ENCODE measurements at regions not wholly inside any gene's neighbourhood (a gene's known extent, or its start where the extent isn't known, plus 50 kb on each side); places are given as distances from the start of the nearest gene placed in this dataset.
"Not testable (repeated sequence)": the region's sequence is repeated elsewhere in the genome, so short reads cannot be mapped to it uniquely, and the experiment has no call there.

DNA sequence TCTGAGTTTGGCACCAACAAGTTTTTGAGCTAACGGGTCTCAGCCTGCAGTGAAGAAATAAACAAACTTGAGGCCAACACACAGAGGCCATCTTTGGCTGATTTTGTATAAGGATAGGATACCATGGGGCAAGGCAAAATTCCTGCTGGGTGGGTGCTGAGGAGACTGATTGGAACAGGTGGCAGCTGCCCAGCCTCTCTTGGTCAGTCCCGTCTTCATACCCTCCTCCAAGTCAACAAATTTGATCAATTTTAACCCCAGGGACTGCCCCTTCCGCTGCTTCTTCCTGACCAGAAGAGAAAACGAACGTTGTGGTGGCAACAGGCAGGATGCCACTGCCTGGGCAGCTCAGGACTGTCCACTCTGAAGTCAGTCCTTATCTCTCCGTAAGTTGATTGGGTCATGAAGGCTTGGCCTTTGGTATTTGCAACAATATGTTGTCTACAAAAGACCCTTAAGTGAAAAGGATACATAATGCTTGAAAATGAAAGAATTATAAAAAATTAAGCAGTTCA is 139.3 kb downstream of the SPP2 start:
- DNase-seq (ENCODE audit: low read depth): no peak

- no peak for DNase-seq (ENCODE audit: low read depth)
These were observed 138.7 kb downstream of the SPP2 start for GRCh38 chr2:234189230-234189629.

DNA sequence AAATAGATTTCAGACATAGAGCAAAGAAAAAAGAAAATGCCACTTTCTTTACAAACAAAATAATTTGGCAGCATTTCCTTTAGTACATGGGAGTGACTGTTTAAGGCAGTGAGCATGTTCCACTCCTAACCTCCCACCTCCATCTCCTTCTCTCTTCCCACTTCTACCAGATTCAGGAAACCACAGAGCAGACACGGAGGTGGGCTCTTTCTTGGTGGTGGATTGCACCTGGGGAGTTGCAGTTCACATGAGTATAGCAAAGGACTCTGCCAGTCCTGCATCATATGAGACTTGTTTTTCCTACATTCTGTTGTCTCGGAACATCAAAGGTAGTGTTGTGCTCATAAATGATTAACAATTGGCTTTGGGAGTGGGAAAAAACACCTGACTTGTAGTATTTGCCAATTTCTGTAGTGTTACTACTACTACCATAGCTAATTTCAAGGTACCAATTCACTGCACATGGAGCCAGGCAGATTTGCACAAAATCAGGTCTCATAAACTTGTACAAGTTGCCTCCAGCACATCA is 137.2 kb downstream of the SPP2 start:
- DNase-seq (ENCODE audit: low read depth): no peak

- DNase-seq (ENCODE audit: low read depth): no peak
These were observed 130.6 kb downstream of the SPP2 start for GRCh38 chr2:234181121-234181520.

- DNase-seq (ENCODE audit: low read depth): no peak
These were observed 128.5 kb downstream of the SPP2 start for GRCh38 chr2:234179031-234179363.

GRCh38 chr2:234178330-234179030 is 128.0 kb downstream of the SPP2 start:
- no peak for DNase-seq (ENCODE audit: low read depth)

DNA sequence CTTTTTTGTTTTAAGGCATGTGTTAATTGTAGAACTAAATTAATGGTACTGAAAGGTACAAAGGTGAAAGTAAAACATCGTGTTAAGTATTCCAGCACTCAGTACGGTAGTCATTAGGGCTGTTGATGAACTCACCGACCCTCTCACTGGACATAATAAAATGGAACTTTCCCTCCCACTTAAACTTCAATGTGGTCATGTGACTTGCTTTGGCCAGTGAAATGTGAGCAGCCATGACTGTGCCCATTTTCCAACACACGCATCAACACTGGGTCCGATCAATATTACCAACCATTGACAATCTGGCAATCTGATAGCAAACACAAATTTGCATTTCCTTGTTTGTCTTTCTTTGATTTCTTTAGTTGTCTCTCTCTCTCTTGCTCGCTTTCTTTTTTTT is 125.1 kb downstream of the SPP2 start:
- no peak for DNase-seq (ENCODE audit: low read depth)

DNA sequence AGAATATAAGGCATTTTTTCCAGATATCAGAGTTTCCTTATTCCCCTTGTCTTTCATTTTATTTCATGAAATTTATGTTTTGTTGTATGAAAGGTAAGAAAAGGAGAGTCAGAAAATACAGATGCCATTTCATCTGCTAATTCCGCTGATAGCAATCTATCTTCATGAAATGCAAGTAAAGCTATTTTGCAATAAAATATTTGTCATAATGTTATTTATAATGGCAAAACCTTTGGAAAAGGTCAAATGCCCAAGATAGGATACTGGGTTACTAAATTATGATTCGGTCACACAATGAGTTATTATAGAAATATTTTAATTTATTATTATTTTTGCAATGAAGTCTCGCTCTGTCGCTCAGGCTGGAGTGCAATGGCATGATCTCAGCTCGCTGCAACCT is 124.2 kb downstream of the SPP2 start:
- DNase-seq (ENCODE audit: low read depth): no peak

- DNase-seq (ENCODE audit: low read depth): no peak
These were observed 122.0 kb downstream of the SPP2 start for GRCh38 chr2:234172532-234172931.

DNA sequence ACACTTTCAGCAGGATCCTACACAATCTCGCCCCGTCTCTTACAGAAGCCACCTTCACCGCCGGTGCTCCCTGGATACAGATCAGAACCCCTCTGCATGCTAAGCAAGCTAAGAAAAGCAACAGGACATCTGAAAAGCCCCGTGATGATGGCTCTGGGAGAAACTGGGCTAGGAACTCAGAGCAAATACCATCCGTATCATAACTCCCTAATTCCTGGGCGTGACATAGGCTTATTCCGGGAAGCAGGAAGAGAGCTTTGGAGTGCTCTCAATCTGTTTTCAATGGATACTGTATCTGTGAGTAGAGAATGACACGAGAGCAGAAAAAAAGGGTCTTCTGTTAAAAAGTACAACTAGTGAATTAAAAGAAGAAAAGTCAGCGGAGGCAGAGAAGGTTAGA is 121.6 kb downstream of the SPP2 start:
- no peak for DNase-seq (ENCODE audit: low read depth)

DNA sequence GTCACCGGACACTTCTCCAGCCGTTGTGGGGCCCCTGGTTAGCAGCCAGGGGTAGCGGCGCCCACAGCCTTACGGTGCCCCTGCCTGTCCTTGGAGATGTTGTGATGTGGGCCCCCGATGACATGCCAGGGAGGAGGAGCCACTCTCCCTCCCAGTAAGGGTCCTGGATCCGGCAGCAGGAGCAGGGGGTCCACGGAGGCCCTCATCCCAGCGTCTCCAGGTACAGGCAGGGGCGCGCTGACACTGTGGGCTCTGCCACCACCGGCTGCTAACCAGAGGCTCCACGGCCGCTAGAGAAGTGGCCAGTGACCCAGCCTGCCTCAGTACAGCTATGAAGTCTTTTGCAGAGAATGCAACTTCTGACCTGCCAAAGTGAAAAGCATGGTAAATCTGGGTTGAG is 121.2 kb downstream of the SPP2 start:
- no peak for DNase-seq (ENCODE audit: low read depth)

DNA sequence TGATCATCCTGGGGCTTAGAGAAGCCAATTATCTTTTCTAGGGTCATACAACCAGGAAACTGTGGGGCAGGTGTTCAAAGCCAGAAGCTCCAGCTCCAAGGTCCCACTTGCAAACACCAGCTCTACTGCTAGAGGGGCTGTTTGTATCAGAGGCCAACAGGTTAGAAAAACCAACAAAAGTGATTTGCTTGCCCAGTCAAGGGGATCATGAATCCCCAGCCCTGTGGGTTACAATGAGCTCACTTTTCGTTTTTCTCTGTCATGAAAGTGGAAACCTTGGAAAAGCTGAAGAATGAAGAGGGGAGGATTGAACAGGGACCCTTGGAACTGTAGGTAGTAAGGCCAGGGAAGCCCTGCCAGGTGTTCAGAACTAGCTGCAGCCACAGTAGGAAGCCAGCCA is 119.2 kb downstream of the SPP2 start:
- DNase-seq (ENCODE audit: low read depth): no peak

DNA sequence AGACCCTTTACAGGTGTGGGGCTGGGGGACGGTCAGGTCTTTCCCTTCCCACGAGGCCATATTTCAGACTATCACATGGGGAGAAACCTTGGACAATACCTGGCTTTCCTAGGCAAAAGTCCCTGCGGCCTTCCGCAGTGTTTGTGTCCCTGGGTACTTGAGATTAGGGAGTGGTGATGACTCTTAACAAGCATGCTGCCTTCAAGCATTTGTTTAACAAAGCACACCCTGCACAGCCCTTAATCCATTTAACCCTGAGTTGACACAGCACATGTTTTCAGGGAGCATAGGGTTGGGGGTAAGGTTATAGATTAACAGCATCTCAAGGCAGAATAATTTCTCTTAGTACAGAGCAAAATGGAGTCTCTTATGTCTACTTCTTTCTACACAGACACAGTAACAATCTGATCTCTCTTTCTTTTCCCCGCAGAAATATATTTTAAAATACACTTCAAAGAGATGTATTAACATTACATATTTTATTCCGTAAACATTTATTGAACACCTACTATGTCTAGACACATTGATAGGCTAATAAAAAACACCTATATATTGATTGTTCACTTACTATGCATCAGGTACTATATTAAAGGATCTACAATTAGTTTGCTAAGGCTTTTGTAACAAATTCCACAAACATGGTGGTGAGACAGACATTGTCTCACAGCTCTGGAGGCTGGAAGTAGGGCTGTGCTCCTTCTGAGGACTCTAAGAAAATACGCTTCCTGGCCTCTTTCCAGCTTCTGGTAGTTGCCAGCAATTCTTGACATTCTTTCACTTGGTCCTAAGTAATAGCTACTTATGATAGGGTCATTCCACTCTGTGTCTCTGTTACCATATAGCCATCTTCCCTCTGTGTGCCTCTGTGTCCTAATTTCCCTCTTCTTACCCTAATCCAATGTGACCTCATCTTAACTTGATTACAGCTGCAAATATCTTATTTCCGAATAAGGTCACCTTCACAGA is 118.4 kb downstream of the SPP2 start:
- DNase-seq (ENCODE audit: low read depth): not testable (repeated sequence)

DNA sequence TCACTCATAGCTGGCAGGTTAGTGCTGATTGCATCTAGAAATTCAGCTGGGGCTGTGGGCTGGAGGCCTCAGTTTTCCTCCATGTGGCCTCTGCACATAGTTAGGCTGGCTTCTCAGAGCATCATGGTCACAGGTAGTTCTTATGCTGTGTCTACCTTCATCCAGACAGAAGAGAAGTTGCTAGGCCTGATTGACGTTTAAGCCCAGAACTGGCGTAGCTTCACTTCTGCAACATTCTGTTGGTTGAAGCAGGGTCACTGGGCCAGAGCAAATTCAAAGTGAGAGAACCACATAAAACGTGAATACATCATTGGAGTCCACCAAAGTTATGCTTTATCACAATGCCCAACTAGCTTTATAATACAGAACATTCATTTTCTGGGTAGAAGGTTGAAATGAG is 116.0 kb downstream of the SPP2 start:
- no peak for DNase-seq (ENCODE audit: low read depth)

GRCh38 chr2:234165421-234165820 is 114.9 kb downstream of the SPP2 start:
- no peak for DNase-seq (ENCODE audit: low read depth)

GRCh38 chr2:234164493-234165413 is 114.3 kb downstream of the SPP2 start:
- DNase-seq (ENCODE audit: low read depth): no peak

DNA sequence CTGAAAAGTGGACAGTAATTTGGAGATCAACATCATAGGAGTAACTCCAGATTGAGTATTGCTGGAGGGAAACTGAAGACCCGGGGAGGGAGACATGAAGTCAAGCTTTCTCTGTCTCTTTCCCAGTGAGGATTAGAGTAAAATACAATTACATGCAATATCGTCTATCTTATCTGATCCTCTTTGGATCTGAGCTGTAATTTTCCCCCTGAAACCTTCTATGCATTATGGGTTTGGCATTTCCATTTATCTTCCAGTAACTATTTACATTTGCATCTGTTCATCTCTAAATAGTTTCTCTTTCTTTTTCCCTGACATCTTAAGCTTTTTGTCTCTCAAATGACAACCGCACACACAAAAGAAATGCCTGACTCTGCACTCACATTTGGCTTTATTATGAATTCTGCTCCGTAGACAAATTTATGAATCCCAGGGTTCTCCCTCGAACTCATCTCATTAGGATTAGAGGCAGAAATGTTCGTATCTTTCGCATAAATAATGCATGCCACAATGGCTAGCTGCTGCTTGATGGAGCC is 113.1 kb downstream of the SPP2 start:
- no peak for DNase-seq (ENCODE audit: low read depth)

- DNase-seq (ENCODE audit: low read depth): no peak
These were observed 112.4 kb downstream of the SPP2 start for GRCh38 chr2:234162861-234163260.

- DNase-seq (ENCODE audit: low read depth): no peak
These were observed 111.4 kb downstream of the SPP2 start for GRCh38 chr2:234161932-234162331.

DNA sequence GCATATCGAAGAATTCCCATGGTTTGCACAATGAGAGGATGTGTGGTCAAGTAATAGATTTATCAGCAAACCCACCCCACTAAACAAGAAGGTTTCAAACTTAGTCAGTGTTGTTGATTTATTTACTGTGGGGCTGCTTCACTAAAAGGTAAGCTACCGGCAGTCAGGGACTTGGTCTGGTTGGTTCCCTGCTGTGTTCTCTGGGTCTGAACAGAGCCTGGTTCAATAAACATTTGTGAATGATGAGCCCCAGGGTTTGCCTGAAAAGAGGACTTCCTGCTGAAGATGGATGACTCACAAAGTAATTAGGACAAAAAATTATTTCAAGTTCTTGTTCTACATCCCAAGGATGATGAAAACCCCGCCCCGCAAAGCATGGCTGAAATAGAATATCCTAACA is 108.3 kb downstream of the SPP2 start:
- no peak for DNase-seq (ENCODE audit: low read depth)

GRCh38 chr2:234157817-234158588 is 107.5 kb downstream of the SPP2 start:
- DNase-seq (ENCODE audit: low read depth): no peak

All from GM04504 (cell line).